GM19035 (cell line): ENCODE measurements at regions not wholly inside any gene's neighbourhood (a gene's known extent, or its start where the extent isn't known, plus 50 kb on each side); places are given as distances from the start of the nearest gene placed in this dataset.
A peak's percentile ranks its signal among the peaks of the same experiment; 100 is the strongest.
"Not testable (repeated sequence)": the region's sequence is repeated elsewhere in the genome, so short reads cannot be mapped to it uniquely, and the experiment has no call there.

ENCODE experiments used
- ATAC-seq: cut with Tn5 transposase; IDR thresholded peaks from one replicate; pipeline ENCODE4 v1.9.1; 2021; ENCODE audit not compliant: unreplicated experiment

- not testable (repeated sequence) for ATAC-seq
Observed at GRCh38 chrX:140633105-140633504, 76.5 kb upstream of the LINC00632 start.

- no peak for ATAC-seq
Observed at GRCh38 chrX:140608111-140608510, 101.4 kb upstream of the LINC00632 start.

GRCh38 chrX:140602140-140602539 is 97.3 kb upstream of the SOX3 start:
- ATAC-seq: no peak

- ATAC-seq: no peak
Observed at GRCh38 chrX:140599851-140600250, 95.0 kb upstream of the SOX3 start.

GRCh38 chrX:140589657-140590056 is 84.8 kb upstream of the SOX3 start:
- no peak for ATAC-seq

GRCh38 chrX:140586951-140587350 is 82.1 kb upstream of the SOX3 start:
- no peak for ATAC-seq

GRCh38 chrX:140580478-140580877 is 75.6 kb upstream of the SOX3 start:
- no peak for ATAC-seq

GRCh38 chrX:140572724-140573123 is 67.9 kb upstream of the SOX3 start:
- peak; percentile 81 for ATAC-seq

GRCh38 chrX:140563893-140564292 is 59.0 kb upstream of the SOX3 start:
- ATAC-seq: no peak
